ENCODE measurements at regions not wholly inside any gene's neighbourhood (a gene's known extent, or its start where the extent isn't known, plus 50 kb on each side); places are given as distances from the start of the nearest gene placed in this dataset.

DNA sequence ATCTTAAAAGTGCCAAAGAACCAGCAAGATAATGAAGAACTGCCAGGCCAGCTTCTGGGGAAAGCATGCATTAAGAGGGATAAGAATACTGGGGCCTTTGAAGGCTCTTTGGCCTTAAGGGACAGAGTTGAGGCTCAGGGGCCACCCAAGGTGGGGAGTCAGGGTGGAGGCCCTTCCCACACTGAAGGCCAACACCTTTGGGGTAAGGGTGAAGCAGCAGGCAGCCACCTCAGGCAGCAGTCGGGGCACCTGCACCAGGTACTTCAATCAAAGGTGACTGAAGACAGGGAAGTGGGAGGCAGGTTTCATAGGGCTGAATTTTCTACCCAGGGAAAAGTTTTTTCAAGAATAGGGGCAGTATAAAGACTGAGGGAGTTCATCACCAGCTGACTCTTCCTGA is 87.7 kb upstream of the KLF13 start:
- Histone ChIP-seq H3K27ac (replicated peaks in 1 of 4) (no peak overlapping the region), H3K36me3 (no peaks in the 10 kb centered on the region), H3K9me3 (no peaks in the 10 kb centered on the region), H3K4me1 (peaks cover 24 to 26% (median 25%) of the 10 kb centered on the region in 4 donors), H3K27me3 (no peaks in the 10 kb centered on the region), H3K4me3 (no peak overlapping the region)
- 88% methylated on average over 1 of the region's 1 CpG for whole genome bisulfite sequencing
- intact Hi-C loops (cut with DNase I) = loop anchor here (5.0 kb wide), 1 partner anchor 88 kb away; the partner anchor contains the start of gene KLF13
- DNase-seq (ENCODE audit: extremely low spot score) = no peak
- no peak for TF ChIP-seq EP300 (IDR thresholded peaks at IDR 0.05)
- no peak for TF ChIP-seq POLR2AphosphoS5 (IDR thresholded peaks at IDR 0.05)
- TF ChIP-seq POLR2A (IDR thresholded peaks at IDR 0.05; ENCODE audit: low read depth) = no peak
- TF ChIP-seq, protein P1, sequence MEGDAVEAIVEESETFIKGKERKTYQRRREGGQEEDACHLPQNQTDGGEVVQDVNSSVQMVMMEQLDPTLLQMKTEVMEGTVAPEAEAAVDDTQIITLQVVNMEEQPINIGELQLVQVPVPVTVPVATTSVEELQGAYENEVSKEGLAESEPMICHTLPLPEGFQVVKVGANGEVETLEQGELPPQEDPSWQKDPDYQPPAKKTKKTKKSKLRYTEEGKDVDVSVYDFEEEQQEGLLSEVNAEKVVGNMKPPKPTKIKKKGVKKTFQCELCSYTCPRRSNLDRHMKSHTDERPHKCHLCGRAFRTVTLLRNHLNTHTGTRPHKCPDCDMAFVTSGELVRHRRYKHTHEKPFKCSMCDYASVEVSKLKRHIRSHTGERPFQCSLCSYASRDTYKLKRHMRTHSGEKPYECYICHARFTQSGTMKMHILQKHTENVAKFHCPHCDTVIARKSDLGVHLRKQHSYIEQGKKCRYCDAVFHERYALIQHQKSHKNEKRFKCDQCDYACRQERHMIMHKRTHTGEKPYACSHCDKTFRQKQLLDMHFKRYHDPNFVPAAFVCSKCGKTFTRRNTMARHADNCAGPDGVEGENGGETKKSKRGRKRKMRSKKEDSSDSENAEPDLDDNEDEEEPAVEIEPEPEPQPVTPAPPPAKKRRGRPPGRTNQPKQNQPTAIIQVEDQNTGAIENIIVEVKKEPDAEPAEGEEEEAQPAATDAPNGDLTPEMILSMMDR (IDR thresholded peaks at IDR 0.05) = no peak

DNA sequence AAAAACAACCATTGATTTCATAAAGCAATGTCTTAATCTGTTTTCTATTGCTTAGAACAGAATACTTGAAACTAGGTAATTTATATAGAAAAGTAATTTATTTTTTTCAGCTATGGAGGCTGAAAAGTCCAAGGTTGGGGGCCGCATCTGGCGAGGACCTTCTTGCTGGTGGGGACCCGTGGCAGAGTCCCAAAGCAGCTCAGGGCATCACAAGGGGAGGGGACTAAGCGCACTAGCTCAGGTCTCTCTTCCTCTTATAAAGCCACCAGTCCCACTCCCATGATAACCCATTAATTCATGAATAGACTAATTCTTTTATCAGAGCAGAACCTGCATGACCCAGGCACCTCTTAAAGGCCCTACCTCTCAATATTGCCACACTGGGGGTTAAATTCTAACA is 87.2 kb upstream of the KLF13 start:
- Histone ChIP-seq H3K36me3 (no peaks in the 10 kb centered on the region), H3K4me3 (no peak overlapping the region), H3K4me1 (peaks cover 24 to 26% (median 25%) of the 10 kb centered on the region in 4 donors), H3K27me3 (no peaks in the 10 kb centered on the region), H3K9me3 (no peaks in the 10 kb centered on the region), H3K27ac (replicated peaks in 1 of 4) (no peak overlapping the region)
- WGBS = 72% methylated on average over 4 of the region's 4 CpGs
- TF ChIP-seq, protein P1 (IDR thresholded peaks at IDR 0.05) = no peak
- TF ChIP-seq POLR2AphosphoS5 (IDR thresholded peaks at IDR 0.05) (no peak), EP300 (IDR thresholded peaks at IDR 0.05) (no peak), POLR2A (IDR thresholded peaks at IDR 0.05; ENCODE audit: low read depth) (no peak)
- intact Hi-C loops (cut with DNase I) = loop anchor here (5.0 kb wide), 1 partner anchor 88 kb away; the partner anchor contains the start of gene KLF13
- no peak for DNase-seq (ENCODE audit: extremely low spot score)

GRCh38 chr15:31241888-31242522 is 84.6 kb upstream of the KLF13 start:
- no peak for DNase-seq (ENCODE audit: extremely low spot score)
- Histone ChIP-seq H3K4me3 (no peak overlapping the region), H3K27ac (replicated peaks in 1 of 4) (no peak overlapping the region), H3K9me3 (no peaks in the 10 kb centered on the region), H3K27me3 (no peaks in the 10 kb centered on the region), H3K36me3 (no peaks in the 10 kb centered on the region), H3K4me1 (peaks cover 5 to 6% (median 5%) of the 10 kb centered on the region in 4 donors)
- TF ChIP-seq POLR2AphosphoS5 (IDR thresholded peaks at IDR 0.05) (no peak), POLR2A (IDR thresholded peaks at IDR 0.05; ENCODE audit: low read depth) (no peak), EP300 (IDR thresholded peaks at IDR 0.05) (no peak)
- TF ChIP-seq, protein P1 (IDR thresholded peaks at IDR 0.05) = no peak
- 86% methylated on average over 8 of the region's 8 CpGs for WGBS
- intact Hi-C loops (cut with DNase I) = no loop called here

GRCh38 chr15:31243895-31244294 is 82.7 kb upstream of the KLF13 start:
- TF ChIP-seq EP300 (IDR thresholded peaks at IDR 0.05) (no peak), POLR2AphosphoS5 (IDR thresholded peaks at IDR 0.05) (peak in 1 of 2 donors; percentile 43), POLR2A (IDR thresholded peaks at IDR 0.05; ENCODE audit: low read depth) (no peak)
- TF ChIP-seq, protein P1 (IDR thresholded peaks at IDR 0.05) = no peak
- no peaks in the 10 kb centered on the region for H3K36me3 ChIP-seq
- H3K27ac ChIP-seq (replicated peaks in 1 of 4) = no peak overlapping the region
- no peak overlapping the region for H3K4me3 ChIP-seq
- no peaks in the 10 kb centered on the region for H3K4me1 ChIP-seq
- intact Hi-C loops (cut with DNase I) = no loop called here
- WGBS = 32% methylated on average over 3 of the region's 3 CpGs
- H3K27me3 ChIP-seq = no peaks in the 10 kb centered on the region
- no peak for DNase-seq (ENCODE audit: extremely low spot score)
- no peaks in the 10 kb centered on the region for H3K9me3 ChIP-seq
